SK-N-SH (cell line): ENCODE measurements at regions not wholly inside any gene's neighbourhood (a gene's known extent, or its start where the extent isn't known, plus 50 kb on each side); places are given as distances from the start of the nearest gene placed in this dataset.

Experiments used
- MAX ChIP-seq: IDR thresholded peaks from 2 replicates; pipeline ENCODE4 v1.4.0; 2012; ENCODE audit warnings: low read depth
- RAD21 ChIP-seq: IDR thresholded peaks from 2 replicates; pipeline ENCODE4 v1.6.1; 2012; ENCODE audit warnings: mild to moderate bottlenecking, low read length
- TF ChIP-seq, protein P1 (sequence below): IDR thresholded peaks from 2 replicates; pipeline ENCODE4 v1.4.0; 2012; ENCODE audit warnings: low read depth, borderline replicate concordance
- TF ChIP-seq, protein P2 (sequence below): fragments of 200-600 bp; sonication (generic); IDR thresholded peaks from 2 replicates; pipeline ENCODE4 v1.6.1; 2017; ENCODE audit warnings: antibody characterized with exemption, mild to moderate bottlenecking, moderate library complexity
- TF ChIP-seq, protein P3 (sequence below): IDR thresholded peaks from 2 replicates; pipeline ENCODE4 v1.6.1; 2012; ENCODE audit warnings: mild to moderate bottlenecking, low read depth, low read length, moderate library complexity

DNA sequence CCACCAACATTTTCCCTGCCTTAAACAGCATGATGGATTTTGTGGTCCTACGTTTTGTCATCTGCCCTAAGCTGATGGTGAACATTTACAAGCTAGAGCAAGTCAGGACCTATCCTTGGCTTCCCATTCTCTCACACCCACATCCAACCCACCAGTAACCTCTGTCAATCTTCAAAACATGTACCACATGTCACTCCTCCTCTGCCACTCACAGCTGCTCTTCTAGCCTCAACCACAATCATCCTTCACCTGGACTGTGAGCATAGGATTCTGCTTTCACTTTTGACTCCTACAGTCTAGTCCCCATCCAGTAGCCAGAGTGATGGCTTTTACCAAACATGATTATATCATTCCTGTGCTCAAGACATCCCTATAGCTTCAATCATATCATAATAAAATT lies 279.8 kb upstream of the DLGAP1 start:
- TF ChIP-seq RAD21 (no peak), MAX (no peak)
- TF ChIP-seq, protein P1, sequence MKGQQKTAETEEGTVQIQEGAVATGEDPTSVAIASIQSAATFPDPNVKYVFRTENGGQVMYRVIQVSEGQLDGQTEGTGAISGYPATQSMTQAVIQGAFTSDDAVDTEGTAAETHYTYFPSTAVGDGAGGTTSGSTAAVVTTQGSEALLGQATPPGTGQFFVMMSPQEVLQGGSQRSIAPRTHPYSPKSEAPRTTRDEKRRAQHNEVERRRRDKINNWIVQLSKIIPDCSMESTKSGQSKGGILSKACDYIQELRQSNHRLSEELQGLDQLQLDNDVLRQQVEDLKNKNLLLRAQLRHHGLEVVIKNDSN, result no peak
- TF ChIP-seq, protein P2, sequence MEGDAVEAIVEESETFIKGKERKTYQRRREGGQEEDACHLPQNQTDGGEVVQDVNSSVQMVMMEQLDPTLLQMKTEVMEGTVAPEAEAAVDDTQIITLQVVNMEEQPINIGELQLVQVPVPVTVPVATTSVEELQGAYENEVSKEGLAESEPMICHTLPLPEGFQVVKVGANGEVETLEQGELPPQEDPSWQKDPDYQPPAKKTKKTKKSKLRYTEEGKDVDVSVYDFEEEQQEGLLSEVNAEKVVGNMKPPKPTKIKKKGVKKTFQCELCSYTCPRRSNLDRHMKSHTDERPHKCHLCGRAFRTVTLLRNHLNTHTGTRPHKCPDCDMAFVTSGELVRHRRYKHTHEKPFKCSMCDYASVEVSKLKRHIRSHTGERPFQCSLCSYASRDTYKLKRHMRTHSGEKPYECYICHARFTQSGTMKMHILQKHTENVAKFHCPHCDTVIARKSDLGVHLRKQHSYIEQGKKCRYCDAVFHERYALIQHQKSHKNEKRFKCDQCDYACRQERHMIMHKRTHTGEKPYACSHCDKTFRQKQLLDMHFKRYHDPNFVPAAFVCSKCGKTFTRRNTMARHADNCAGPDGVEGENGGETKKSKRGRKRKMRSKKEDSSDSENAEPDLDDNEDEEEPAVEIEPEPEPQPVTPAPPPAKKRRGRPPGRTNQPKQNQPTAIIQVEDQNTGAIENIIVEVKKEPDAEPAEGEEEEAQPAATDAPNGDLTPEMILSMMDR, result no peak
- TF ChIP-seq, protein P3, sequence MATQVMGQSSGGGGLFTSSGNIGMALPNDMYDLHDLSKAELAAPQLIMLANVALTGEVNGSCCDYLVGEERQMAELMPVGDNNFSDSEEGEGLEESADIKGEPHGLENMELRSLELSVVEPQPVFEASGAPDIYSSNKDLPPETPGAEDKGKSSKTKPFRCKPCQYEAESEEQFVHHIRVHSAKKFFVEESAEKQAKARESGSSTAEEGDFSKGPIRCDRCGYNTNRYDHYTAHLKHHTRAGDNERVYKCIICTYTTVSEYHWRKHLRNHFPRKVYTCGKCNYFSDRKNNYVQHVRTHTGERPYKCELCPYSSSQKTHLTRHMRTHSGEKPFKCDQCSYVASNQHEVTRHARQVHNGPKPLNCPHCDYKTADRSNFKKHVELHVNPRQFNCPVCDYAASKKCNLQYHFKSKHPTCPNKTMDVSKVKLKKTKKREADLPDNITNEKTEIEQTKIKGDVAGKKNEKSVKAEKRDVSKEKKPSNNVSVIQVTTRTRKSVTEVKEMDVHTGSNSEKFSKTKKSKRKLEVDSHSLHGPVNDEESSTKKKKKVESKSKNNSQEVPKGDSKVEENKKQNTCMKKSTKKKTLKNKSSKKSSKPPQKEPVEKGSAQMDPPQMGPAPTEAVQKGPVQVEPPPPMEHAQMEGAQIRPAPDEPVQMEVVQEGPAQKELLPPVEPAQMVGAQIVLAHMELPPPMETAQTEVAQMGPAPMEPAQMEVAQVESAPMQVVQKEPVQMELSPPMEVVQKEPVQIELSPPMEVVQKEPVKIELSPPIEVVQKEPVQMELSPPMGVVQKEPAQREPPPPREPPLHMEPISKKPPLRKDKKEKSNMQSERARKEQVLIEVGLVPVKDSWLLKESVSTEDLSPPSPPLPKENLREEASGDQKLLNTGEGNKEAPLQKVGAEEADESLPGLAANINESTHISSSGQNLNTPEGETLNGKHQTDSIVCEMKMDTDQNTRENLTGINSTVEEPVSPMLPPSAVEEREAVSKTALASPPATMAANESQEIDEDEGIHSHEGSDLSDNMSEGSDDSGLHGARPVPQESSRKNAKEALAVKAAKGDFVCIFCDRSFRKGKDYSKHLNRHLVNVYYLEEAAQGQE, result no peak
